ENCODE measurements at regions not wholly inside any gene's neighbourhood (a gene's known extent, or its start where the extent isn't known, plus 50 kb on each side); places are given as distances from the start of the nearest gene placed in this dataset.

- Histone ChIP-seq H3K36me3 (ENCODE audit: control insufficient read depth in 2 of 2, extremely low read depth in 1 of 2, insufficient read depth in 2 of 2, low read length in 2 of 2) (no peaks in the 10 kb centered on the region), H3K4me1 (ENCODE audit: control insufficient read depth, extremely low read depth, insufficient read depth, low read length) (no peaks in the 10 kb centered on the region), H3K79me2 (ENCODE audit: control insufficient read depth, insufficient read depth, low read length) (no peaks in the 10 kb centered on the region), H2AFZ (ENCODE audit: low read depth, low read length) (no peak overlapping the region), H3K4me2 (ENCODE audit: insufficient read depth, low read length) (no peak overlapping the region), H3K27me3 (ENCODE audit: control insufficient read depth in 2 of 2, insufficient read depth in 2 of 2, low read length in 2 of 2) (no peaks in the 10 kb centered on the region), H3K9ac (replicated peaks; ENCODE audit: extremely low read depth, insufficient read depth, low read length) (no peak overlapping the region), H3K27ac (ENCODE audit: insufficient read depth, low read depth, low read length) (no peak overlapping the region), H3K9me3 (replicated peaks; ENCODE audit: control insufficient read depth, insufficient read depth, low read length) (no peaks in the 10 kb centered on the region), H3K4me3 (replicated peaks in 1 of 3; ENCODE audit: insufficient read depth in 1 of 3, low read depth in 1 of 3, low read length in 3 of 3) (no peak overlapping the region), H3K9me1 (replicated peaks; ENCODE audit: control insufficient read depth, extremely low read depth, insufficient read depth, low read length) (no peaks in the 10 kb centered on the region), H4K20me1 (replicated peaks; ENCODE audit: control insufficient read depth, extremely low read depth, insufficient read depth, low read length) (no peaks in the 10 kb centered on the region)
- ChIA-PET POLR2A (no interaction called here), CTCF (interaction anchor here (2.9 kb wide), 1 partner anchor 13 kb away, joined by 13 read pairs; no protein-coding TSS in a partner anchor)
- intact Hi-C loops (cut with micrococcal nuclease) (no loop called here), dilution Hi-C loops (cut with MboI; ENCODE audit: extremely low pct_ligation_motif_present, low sequenced_read_pairs) (no loop called here)
- FAIRE-seq (no peak), DNase-seq (ENCODE audit: low read depth, low spot score) (no peak)
- no TSS peak for BruUV-seq (replicated peaks)
- TF ChIP-seq POLR2A (IDR thresholded peaks at IDR 0.05; ENCODE audit: low read depth, low read length) (no peak), FOS (IDR thresholded peaks at IDR 0.05; ENCODE audit: borderline replicate concordance, insufficient read depth, low read length) (no peak), JUN (IDR thresholded peaks at IDR 0.05; ENCODE audit: borderline replicate concordance, insufficient read depth, insufficient read length, low read depth) (no peak), EZH2 (IDR thresholded peaks at IDR 0.05; ENCODE audit: borderline replicate concordance, low read depth, low read length, severe bottlenecking) (no peak), MYC (IDR thresholded peaks at IDR 0.05; ENCODE audit: low read depth, low read length) (no peak), GATA2 (IDR thresholded peaks at IDR 0.05; ENCODE audit: insufficient read depth, insufficient read length, low read depth, low read length) (no peak), CTCF (IDR thresholded peaks at IDR 0.05; ENCODE audit: extremely low read depth in 1 of 2, insufficient read depth in 1 of 2, low read depth in 1 of 2, low read length in 2 of 2) (no peak), POLR2AphosphoS5 (IDR thresholded peaks at IDR 0.05; ENCODE audit: insufficient read depth, low read depth, low read length) (no peak)
- TF ChIP-seq, protein P1, sequence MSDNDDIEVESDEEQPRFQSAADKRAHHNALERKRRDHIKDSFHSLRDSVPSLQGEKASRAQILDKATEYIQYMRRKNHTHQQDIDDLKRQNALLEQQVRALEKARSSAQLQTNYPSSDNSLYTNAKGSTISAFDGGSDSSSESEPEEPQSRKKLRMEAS (IDR thresholded peaks at IDR 0.05; ENCODE audit: insufficient read depth, insufficient read length): no peak
Observed at GRCh38 chr18:7466190-7466589, 100.9 kb upstream of the PTPRM start.

Data from endothelial cell of umbilical vein (primary cell).